H1 (cell line): ENCODE measurements at regions not wholly inside any gene's neighbourhood (a gene's known extent, or its start where the extent isn't known, plus 50 kb on each side); places are given as distances from the start of the nearest gene placed in this dataset.

Source experiments
- CTCF ChIA-PET: fragments of 300-600 bp; sonication (Branson Sonifier 250); formaldehyde crosslinking; loops from one replicate; lab custom pipeline; 2021; ENCODE audit not compliant: partially characterized antibody; lab: Charles Lee
- POLR2A ChIA-PET: fragments of 300-600 bp; sonication (Branson Sonifier 250); formaldehyde crosslinking; loops from one replicate; lab custom pipeline; 2021; ENCODE audit warnings: inconsistent platforms; ENCODE audit not compliant: partially characterized antibody; lab: Charles Lee
- DNase-seq, 2 experiments: peaks; one replicate each; pipeline versions ENCODE4 v3.0.0 to v3.0.0-alpha.2; 2010 to 2022; ENCODE audit warnings: low spot score in 2 of 2, low read depth in 1 of 2, mixed read lengths in 1 of 2
- FAIRE-seq: peaks from 2 replicates; lab custom pipeline; 2011; peaks lifted over from hg19 to GRCh38; lab: Jason Lieb, UNC
- H2AFZ ChIP-seq: 2 replicates; pipeline ENCODE4 v1.8.1; 2012; ENCODE audit warnings: low read length, inconsistent platforms
- H2AK5ac ChIP-seq: 2 replicates; pipeline ENCODE4 v1.6.1; 2013; ENCODE audit warnings: low read depth, low read length
- H2BK120ac ChIP-seq: replicated peaks from 2 replicates; pipeline ENCODE3; 2013; ENCODE audit warnings: low read depth, low read length, inconsistent platforms
- H2BK12ac ChIP-seq: 2 replicates; pipeline ENCODE4 v1.6.1; 2013; ENCODE audit warnings: low read depth, low read length
- H2BK15ac ChIP-seq: 2 replicates; pipeline ENCODE4 v1.6.1; 2013; ENCODE audit warnings: low read length
- H2BK20ac ChIP-seq: 2 replicates; pipeline ENCODE4 v1.6.1; 2013; ENCODE audit warnings: low read length
- H2BK5ac ChIP-seq: 2 replicates; pipeline ENCODE4 v1.6.1; 2013; ENCODE audit warnings: low read depth, low read length
- H3K14ac ChIP-seq: 2 replicates; pipeline ENCODE4 v1.6.1; 2013; ENCODE audit warnings: inconsistent platforms; ENCODE audit not compliant: insufficient read length
- H3K18ac ChIP-seq: 2 replicates; pipeline ENCODE4 v1.6.1; 2013; ENCODE audit warnings: low read length; ENCODE audit errors: extremely low read depth
- H3K23ac ChIP-seq: 2 replicates; pipeline ENCODE4 v1.6.1; 2013; ENCODE audit warnings: inconsistent platforms; ENCODE audit not compliant: insufficient read length
- H3K23me2 ChIP-seq: 2 replicates; pipeline ENCODE4 v1.6.1; 2013; ENCODE audit warnings: low read depth, low read length
- H3K27ac ChIP-seq: 2 replicates; pipeline ENCODE4 v1.6.1; 2011; ENCODE audit warnings: low read depth, low read length, inconsistent platforms
- H3K27me3 ChIP-seq, 4 experiments: replicated peaks in 1 of 4; 1 replicate in 1 of 4; 2 replicates in 3 of 4; pipeline versions ENCODE4 v1.6.1 to v1.8.1; 2011 to 2013; ENCODE audit warnings: low read length in 3 of 4, mild to moderate bottlenecking in 3 of 4, inconsistent platforms in 2 of 4, mixed read lengths in 2 of 4, moderate library complexity in 1 of 4; ENCODE audit not compliant: control insufficient read depth in 3 of 4, insufficient read depth in 3 of 4; ENCODE audit errors: extremely low read depth in 1 of 4
- H3K36me3 ChIP-seq, 4 experiments: 2 replicates each; pipeline versions ENCODE4 v1.6.1 to v1.8.1; 2011 to 2013; ENCODE audit warnings: mild to moderate bottlenecking in 4 of 4, low read length in 3 of 4, moderate library complexity in 2 of 4, control low read depth in 1 of 4, inconsistent platforms in 1 of 4; ENCODE audit not compliant: insufficient read depth in 4 of 4, control insufficient read depth in 2 of 4
- H3K4ac ChIP-seq: replicated peaks from 2 replicates; pipeline ENCODE3; 2013; ENCODE audit warnings: low read length, low read depth, mixed read lengths, inconsistent platforms; ENCODE audit not compliant: insufficient read length
- H3K4me1 ChIP-seq, 4 experiments: replicated peaks in 1 of 4; 1 replicate in 1 of 4; 2 replicates in 3 of 4; pipeline versions ENCODE4 v1.6.1 to v1.8.1; 2011 to 2013; ENCODE audit warnings: low read length in 3 of 4, inconsistent platforms in 2 of 4, mixed read lengths in 1 of 4; ENCODE audit not compliant: insufficient read depth in 4 of 4, control insufficient read depth in 3 of 4
- H3K4me2 ChIP-seq, 2 experiments: 2 replicates each; pipeline versions ENCODE4 v1.6.1 to v1.8.1; 2011 to 2013; ENCODE audit warnings: low read depth in 2 of 2, low read length in 2 of 2, control low read depth in 1 of 2, inconsistent platforms in 1 of 2, mild to moderate bottlenecking in 1 of 2; ENCODE audit not compliant: insufficient read depth in 1 of 2
- H3K4me3 ChIP-seq, 4 experiments: fragments of 200-600, 300-600 bp in 1 of 4; sonication (generic), shearing (Covaris generic), sonication (Bioruptor Twin) in 1 of 4; 2 replicates each; pipeline versions ENCODE4 v1.5.1 to v1.8.1; 2011 to 2016; ENCODE audit warnings: low read length in 4 of 4, low read depth in 3 of 4, control low read depth in 2 of 4, inconsistent platforms in 2 of 4, mild to moderate bottlenecking in 2 of 4, mixed read lengths in 1 of 4, moderate library complexity in 1 of 4; ENCODE audit not compliant: insufficient read depth in 2 of 4; ENCODE audit errors: extremely low read depth in 1 of 4
- H3K56ac ChIP-seq: replicated peaks from 2 replicates; pipeline ENCODE3; 2013; ENCODE audit warnings: low read depth, mild to moderate bottlenecking, mixed read lengths, low read length, inconsistent platforms; ENCODE audit not compliant: insufficient read length
- H3K79me1 ChIP-seq: 2 replicates; pipeline ENCODE4 v1.6.1; 2013; ENCODE audit warnings: low read depth, low read length, control low read depth
- H3K79me2 ChIP-seq, 2 experiments: 2 replicates each; pipeline versions ENCODE4 v1.6.1 to v1.8.1; 2012 to 2013; ENCODE audit warnings: low read length in 2 of 2, mild to moderate bottlenecking in 2 of 2, inconsistent platforms in 1 of 2; ENCODE audit not compliant: insufficient read depth in 2 of 2, control insufficient read depth in 1 of 2
- H3K9ac ChIP-seq, 4 experiments: replicated peaks in 1 of 4; 1 replicate in 1 of 4; 2 replicates in 3 of 4; pipeline versions ENCODE4 v1.6.1 to v1.8.1; 2011 to 2013; ENCODE audit warnings: low read depth in 3 of 4, low read length in 3 of 4, control low read depth in 2 of 4, mild to moderate bottlenecking in 2 of 4, moderate library complexity in 2 of 4, inconsistent platforms in 1 of 4; ENCODE audit errors: extremely low read depth in 1 of 4
- H3K9me3 ChIP-seq, 2 experiments: 2 replicates each; pipeline versions ENCODE4 v1.6.1 to v1.8.1; 2012 to 2013; ENCODE audit warnings: mild to moderate bottlenecking in 2 of 2, moderate library complexity in 2 of 2, control low read depth in 1 of 2, inconsistent platforms in 1 of 2, low read depth in 1 of 2, low read length in 1 of 2, mixed read lengths in 1 of 2; ENCODE audit not compliant: insufficient read depth in 2 of 2
- H4K20me1 ChIP-seq, 2 experiments: replicated peaks in 1 of 2; 2 replicates each; pipeline versions ENCODE3 to v1.8.1; 2011 to 2013; ENCODE audit warnings: inconsistent platforms in 2 of 2, low read length in 2 of 2, mild to moderate bottlenecking in 1 of 2; ENCODE audit not compliant: insufficient read depth in 2 of 2, control insufficient read depth in 1 of 2
- H4K5ac ChIP-seq: 2 replicates; pipeline ENCODE4 v1.6.1; 2013; ENCODE audit warnings: low read length, low read depth, mixed read lengths, inconsistent platforms; ENCODE audit not compliant: insufficient read length
- H4K8ac ChIP-seq: 2 replicates; pipeline ENCODE4 v1.8.0; 2013; ENCODE audit warnings: mild to moderate bottlenecking, moderate library complexity, low read length, inconsistent platforms; ENCODE audit not compliant: insufficient read depth; ENCODE audit errors: extremely low read depth
- H4K91ac ChIP-seq: replicated peaks from 2 replicates; pipeline ENCODE3; 2013; ENCODE audit warnings: low read length, mixed read lengths, inconsistent platforms; ENCODE audit not compliant: insufficient read length
- BRCA1 ChIP-seq: IDR thresholded peaks from 2 replicates; pipeline ENCODE4 v1.6.1; 2012; ENCODE audit warnings: low read depth, low read length, improper control_type of control experiment
- CBX5 ChIP-seq: fragments of 300-800, 300-1000 bp; sonication (generic); IDR thresholded peaks from 2 replicates; pipeline ENCODE4 v1.7.1; 2016; ENCODE audit warnings: antibody characterized with exemption, low read length, low read depth
- JUN ChIP-seq: IDR thresholded peaks from 2 replicates; pipeline ENCODE4 v1.6.1; 2011; ENCODE audit warnings: low read depth, mild to moderate bottlenecking, improper control_type of control experiment, low read length
- KDM5A ChIP-seq: fragments of 200-600 bp; IDR thresholded peaks from 2 replicates; pipeline ENCODE4 v1.7.1; 2012; ENCODE audit warnings: mild to moderate bottlenecking, low read length, inconsistent platforms, mixed read lengths
- NANOG ChIP-seq: IDR thresholded peaks from 2 replicates; pipeline ENCODE4 v1.6.1; 2011; ENCODE audit warnings: low read length, low read depth, mild to moderate bottlenecking, inconsistent platforms; ENCODE audit not compliant: insufficient read depth, poor library complexity, severe bottlenecking
- RAD21 ChIP-seq, 2 experiments: IDR thresholded peaks in 1 of 2; conservative IDR thresholded peaks in 1 of 2; 2 replicates each; pipeline ENCODE4 v1.6.1; 2011; ENCODE audit warnings: low read depth in 2 of 2, low read length in 2 of 2, improper control_type of control experiment in 1 of 2, inconsistent platforms in 1 of 2, mild to moderate bottlenecking in 1 of 2, moderate library complexity in 1 of 2
- RXRA ChIP-seq: IDR thresholded peaks from 2 replicates; pipeline ENCODE4 v1.6.1; 2011; ENCODE audit warnings: low read depth, mild to moderate bottlenecking, low read length, moderate library complexity; ENCODE audit not compliant: insufficient read depth
- SIN3A ChIP-seq, 2 experiments: IDR thresholded peaks in 1 of 2; conservative IDR thresholded peaks in 1 of 2; 2 replicates each; pipeline ENCODE4 v1.6.1; 2011 to 2012; ENCODE audit warnings: low read length in 2 of 2, improper control_type of control experiment in 1 of 2, low read depth in 1 of 2, mild to moderate bottlenecking in 1 of 2
- SP2 ChIP-seq: IDR thresholded peaks from 2 replicates; pipeline ENCODE4 v1.6.1; 2012; ENCODE audit warnings: mild to moderate bottlenecking, low read length, inconsistent platforms
- TEAD4 ChIP-seq: IDR thresholded peaks from 2 replicates; pipeline ENCODE4 v1.6.1; 2012; ENCODE audit warnings: low read depth, low read length, inconsistent platforms, mixed read lengths
- WGBS, 2 experiments: shearing (Covaris generic) in 1 of 2; methylation state at CpG; one replicate each; pipeline versions ENCODE4 v1.1.6 to v1.1.7; 2013 to 2015; ENCODE audit warnings: low lambda C conversion rate in 2 of 2, mixed read lengths in 2 of 2, inconsistent platforms in 1 of 2, low coverage in 1 of 2, missing lambda C conversion rate in 1 of 2; ENCODE audit not compliant: insufficient replicate concordance in 2 of 2, insufficient coverage in 1 of 2, insufficient read length in 1 of 2; ENCODE audit errors: extremely low coverage in 1 of 2, missing lambda C conversion rate in 1 of 2; 5-methylcytosine and 5-hydroxymethylcytosine counted together
- TF ChIP-seq, protein P1 (sequence below): IDR thresholded peaks from 2 replicates; pipeline ENCODE4 v1.6.1; 2012; ENCODE audit warnings: inconsistent platforms
- TF ChIP-seq, protein P2 (sequence below): IDR thresholded peaks from 2 replicates; pipeline ENCODE4 v1.6.1; 2011; ENCODE audit warnings: low read depth, mild to moderate bottlenecking, low read length; ENCODE audit not compliant: insufficient read depth

DNA sequence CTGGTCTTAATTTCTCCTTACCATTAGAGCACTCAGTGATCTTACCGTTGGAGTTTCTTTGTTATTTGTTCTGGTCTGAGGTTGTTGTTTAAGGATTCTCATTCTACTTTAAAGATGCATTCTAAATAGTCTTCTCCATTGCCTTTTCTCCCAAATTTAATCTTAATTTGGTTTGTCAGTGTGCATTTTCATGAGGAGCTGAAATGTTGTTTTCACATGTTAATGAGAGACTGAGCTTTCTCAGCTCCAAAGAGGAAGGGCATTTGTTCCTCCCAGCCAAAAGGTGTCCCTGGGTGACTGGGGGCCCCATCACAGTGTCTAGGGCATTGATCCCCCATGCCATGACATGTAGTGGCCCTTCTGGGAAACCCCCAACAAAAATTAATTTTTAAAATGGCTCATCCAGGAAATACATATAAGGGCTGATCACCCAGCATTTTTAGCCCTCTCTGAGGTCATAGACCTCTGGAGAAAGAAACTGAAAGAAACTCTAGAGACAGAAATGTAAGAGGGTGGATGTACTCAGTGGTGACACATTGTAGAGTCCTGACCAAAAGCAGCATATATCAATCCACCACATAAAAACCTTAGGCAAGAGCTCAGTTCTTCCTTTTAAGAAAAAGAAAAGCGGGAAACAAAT is 240.4 kb upstream of the RAI14 start:
- no peak overlapping the region for H3K56ac ChIP-seq
- peak overlapping the region; percentile 88; the same call in 1 of the 2 replicates for H2BK5ac ChIP-seq
- peak overlapping the region; percentile 56; the same call in 1 of the 2 replicates for H2BK12ac ChIP-seq
- no peak overlapping the region for H3K14ac ChIP-seq
- H2AFZ ChIP-seq: no peak overlapping the region
- peak overlapping the region; percentile 100 for H2BK120ac ChIP-seq
- H3K4me2 ChIP-seq: no peak overlapping the region
- CTCF ChIA-PET: no interaction called here
- H2BK20ac ChIP-seq: 0 out of 2 replicates have a peak overlapping the region, but pooled peaks have one; percentile 56
- peaks cover 18 to 20% of the 10 kb centered on the region in 2 experiments for H3K9me3 ChIP-seq
- no peak overlapping the region for H3K23ac ChIP-seq
- no peaks in the 10 kb centered on the region for H4K20me1 ChIP-seq
- peaks cover 0 to 9% (median 3%) of the 10 kb centered on the region in 4 experiments; a peak in 3 of 8 replicates for H3K36me3 ChIP-seq
- H2AK5ac ChIP-seq: no peak overlapping the region
- DNase-seq (no peak), FAIRE-seq (peak; percentile 57)
- no peak overlapping the region for H3K9ac ChIP-seq
- no peaks in the 10 kb centered on the region for H3K79me1 ChIP-seq
- H3K79me2 ChIP-seq: no peaks in the 10 kb centered on the region
- no peaks in the 10 kb centered on the region for H3K23me2 ChIP-seq
- H3K18ac ChIP-seq: peak overlapping the region; percentile 33; the same call in 1 of the 2 replicates
- peak overlapping the region; percentile 85 for H4K91ac ChIP-seq
- H4K8ac ChIP-seq: no peak overlapping the region
- 21% methylated on average over 2 of the region's 2 CpGs; no CpG with 5 or more reads in 1 of the 2 experiments for WGBS, 2 experiments
- H3K27me3 ChIP-seq: no peaks in the 10 kb centered on the region
- POLR2A ChIA-PET: no interaction called here
- no peak overlapping the region for H2BK15ac ChIP-seq
- H3K27ac ChIP-seq: peak overlapping the region; percentile 55; the same call in 1 of the 2 replicates
- peak overlapping the region in 1 of 4 experiments; percentile 24; a peak in 1 of 8 replicates for H3K4me3 ChIP-seq
- H3K4ac ChIP-seq: peak overlapping the region; percentile 78
- peak overlapping the region; percentile 82 for H4K5ac ChIP-seq
- peaks cover 3 to 28% (median 18%) of the 10 kb centered on the region in 4 experiments for H3K4me1 ChIP-seq
- TF ChIP-seq TEAD4: no peak
- TF ChIP-seq JUN: no peak
- TF ChIP-seq, protein P1, sequence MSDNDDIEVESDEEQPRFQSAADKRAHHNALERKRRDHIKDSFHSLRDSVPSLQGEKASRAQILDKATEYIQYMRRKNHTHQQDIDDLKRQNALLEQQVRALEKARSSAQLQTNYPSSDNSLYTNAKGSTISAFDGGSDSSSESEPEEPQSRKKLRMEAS: no peak
- no peak for TF ChIP-seq SP2
- no peak for TF ChIP-seq SIN3A (conservative IDR thresholded peaks at IDR 0.05 in 1 of 2, IDR thresholded peaks at IDR 0.05 in 1 of 2; ENCODE audit: low read depth in 1 of 2, low read length in 2 of 2)
- TF ChIP-seq RAD21 (IDR thresholded peaks at IDR 0.05 in 1 of 2, conservative IDR thresholded peaks at IDR 0.05 in 1 of 2; ENCODE audit: low read depth in 2 of 2, low read length in 2 of 2): no peak
- no peak for TF ChIP-seq KDM5A
- no peak for TF ChIP-seq BRCA1
- TF ChIP-seq NANOG: no peak
- no peak for TF ChIP-seq RXRA
- TF ChIP-seq CBX5: no peak
- TF ChIP-seq, protein P2, sequence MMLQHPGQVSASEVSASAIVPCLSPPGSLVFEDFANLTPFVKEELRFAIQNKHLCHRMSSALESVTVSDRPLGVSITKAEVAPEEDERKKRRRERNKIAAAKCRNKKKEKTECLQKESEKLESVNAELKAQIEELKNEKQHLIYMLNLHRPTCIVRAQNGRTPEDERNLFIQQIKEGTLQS: no peak
